ENCODE measurements at regions not wholly inside any gene's neighbourhood (a gene's known extent, or its start where the extent isn't known, plus 50 kb on each side); places are given as distances from the start of the nearest gene placed in this dataset.

- no peak for TF ChIP-seq REST (IDR thresholded peaks at IDR 0.05; ENCODE audit: insufficient replicate concordance, low read depth)
- TF ChIP-seq, protein P1, sequence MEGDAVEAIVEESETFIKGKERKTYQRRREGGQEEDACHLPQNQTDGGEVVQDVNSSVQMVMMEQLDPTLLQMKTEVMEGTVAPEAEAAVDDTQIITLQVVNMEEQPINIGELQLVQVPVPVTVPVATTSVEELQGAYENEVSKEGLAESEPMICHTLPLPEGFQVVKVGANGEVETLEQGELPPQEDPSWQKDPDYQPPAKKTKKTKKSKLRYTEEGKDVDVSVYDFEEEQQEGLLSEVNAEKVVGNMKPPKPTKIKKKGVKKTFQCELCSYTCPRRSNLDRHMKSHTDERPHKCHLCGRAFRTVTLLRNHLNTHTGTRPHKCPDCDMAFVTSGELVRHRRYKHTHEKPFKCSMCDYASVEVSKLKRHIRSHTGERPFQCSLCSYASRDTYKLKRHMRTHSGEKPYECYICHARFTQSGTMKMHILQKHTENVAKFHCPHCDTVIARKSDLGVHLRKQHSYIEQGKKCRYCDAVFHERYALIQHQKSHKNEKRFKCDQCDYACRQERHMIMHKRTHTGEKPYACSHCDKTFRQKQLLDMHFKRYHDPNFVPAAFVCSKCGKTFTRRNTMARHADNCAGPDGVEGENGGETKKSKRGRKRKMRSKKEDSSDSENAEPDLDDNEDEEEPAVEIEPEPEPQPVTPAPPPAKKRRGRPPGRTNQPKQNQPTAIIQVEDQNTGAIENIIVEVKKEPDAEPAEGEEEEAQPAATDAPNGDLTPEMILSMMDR (IDR thresholded peaks at IDR 0.05; ENCODE audit: insufficient read depth, low read length) = no peak
- TF ChIP-seq SPI1 (IDR thresholded peaks at IDR 0.05; ENCODE audit: borderline replicate concordance, low read depth) = no peak
These were observed 1124.5 kb upstream of the ATXN8OS start for GRCh38 chr13:68982961-68983619.

Data from HL-60 (cell line).